Smooth muscle cell (in vitro differentiated cells): ENCODE measurements at regions not wholly inside any gene's neighbourhood (a gene's known extent, or its start where the extent isn't known, plus 50 kb on each side); places are given as distances from the start of the nearest gene placed in this dataset.

ENCODE experiments used
- DNase-seq: peaks from one replicate; lab custom pipeline; 2025; ENCODE audit not compliant: unreplicated experiment; lab: John Stamatoyannopoulos, UW
- H2AFZ ChIP-seq: fragments of 200-600 bp; sonication (generic); 2 replicates; pipeline ENCODE4 v1.6.0; 2016; ENCODE audit warnings: antibody characterized with exemption, low read depth, mild to moderate bottlenecking
- H3F3A ChIP-seq: fragments of 200-600 bp; sonication (generic); 2 replicates; pipeline ENCODE4 v1.6.0; 2017; ENCODE audit warnings: antibody characterized with exemption, low read depth
- H3K27ac ChIP-seq: fragments of 200-600 bp; sonication (generic); 2 replicates; pipeline ENCODE4 v1.5.1; 2016; ENCODE audit warnings: low read depth, mild to moderate bottlenecking
- H3K27me3 ChIP-seq: fragments of 200-600 bp; sonication (generic); 2 replicates; pipeline ENCODE4 v1.6.1; 2016; ENCODE audit warnings: low read depth, mild to moderate bottlenecking
- H3K36me3 ChIP-seq: fragments of 200-600 bp; sonication (generic); 2 replicates; pipeline ENCODE4 v1.5.1; 2016; ENCODE audit warnings: low read depth
- H3K4me1 ChIP-seq: fragments of 200-600 bp; sonication (generic); 2 replicates; pipeline ENCODE4 v1.5.1; 2016; ENCODE audit warnings: low read depth
- H3K4me2 ChIP-seq: fragments of 200-600 bp; sonication (generic); 2 replicates; pipeline ENCODE4 v1.6.0; 2016; ENCODE audit warnings: mild to moderate bottlenecking
- H3K4me3 ChIP-seq: fragments of 200-600 bp; sonication (generic); 2 replicates; pipeline ENCODE4 v1.5.1; 2016; ENCODE audit warnings: mild to moderate bottlenecking
- H3K79me2 ChIP-seq: fragments of 200-600 bp; sonication (generic); 2 replicates; pipeline ENCODE4 v1.6.0; 2016; ENCODE audit warnings: low read depth, mild to moderate bottlenecking
- H3K9ac ChIP-seq: fragments of 200-600 bp; sonication (generic); 2 replicates; pipeline ENCODE4 v1.6.0; 2016; ENCODE audit warnings: low read depth
- H3K9me3 ChIP-seq: fragments of 200-600 bp; sonication (generic); replicated peaks from 2 replicates; pipeline ENCODE4 v1.5.1; 2016; ENCODE audit warnings: low read depth
- H4K20me1 ChIP-seq: fragments of 200-600 bp; sonication (generic); 2 replicates; pipeline ENCODE4 v1.6.0; 2016; ENCODE audit warnings: low read depth
- CTCF ChIP-seq: fragments of 200-600 bp; sonication (generic); IDR thresholded peaks from 2 replicates; pipeline ENCODE4 v1.5.1; 2017; ENCODE audit warnings: borderline replicate concordance, mild to moderate bottlenecking, antibody characterized with exemption; ENCODE audit not compliant: insufficient read depth, poor library complexity, severe bottlenecking
- WGBS: methylation state at CpG from one replicate; pipeline ENCODE4 v1.1.7; 2016; ENCODE audit warnings: low lambda C conversion rate; 5-methylcytosine and 5-hydroxymethylcytosine counted together

DNA sequence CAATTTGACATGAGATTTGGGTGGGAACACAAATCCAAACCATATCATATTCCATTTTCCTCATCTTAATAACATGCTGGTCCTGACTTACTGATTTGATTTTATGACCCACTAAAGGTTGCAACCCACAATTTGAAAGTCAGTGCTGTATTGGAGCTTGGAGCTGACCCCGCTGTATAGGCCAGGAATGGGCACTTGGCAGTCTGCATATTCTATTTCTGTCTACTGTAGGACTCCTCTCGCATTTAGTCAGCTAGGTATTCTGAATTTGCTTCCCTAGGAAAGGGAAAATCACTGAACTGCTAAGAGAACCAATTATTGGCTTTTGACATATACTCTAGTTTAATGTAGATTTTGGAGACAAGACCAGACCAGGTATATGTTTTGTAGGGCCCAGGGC is 157.0 kb downstream of the MFSD1 start:
- Histone ChIP-seq H2AFZ (no peak overlapping the region), H3K4me2 (no peak overlapping the region), H3K9ac (no peak overlapping the region), H3K4me1 (peaks cover 12% of the 10 kb centered on the region), H3K9me3 (no peaks in the 10 kb centered on the region), H3F3A (no peaks in the 10 kb centered on the region), H4K20me1 (no peaks in the 10 kb centered on the region), H3K4me3 (no peak overlapping the region), H3K36me3 (no peaks in the 10 kb centered on the region), H3K79me2 (no peaks in the 10 kb centered on the region), H3K27me3 (no peaks in the 10 kb centered on the region), H3K27ac (no peak overlapping the region)
- no peak for DNase-seq
- WGBS, result 87% methylated on average over 2 of the region's 2 CpGs
- TF ChIP-seq CTCF, result no peak

DNA sequence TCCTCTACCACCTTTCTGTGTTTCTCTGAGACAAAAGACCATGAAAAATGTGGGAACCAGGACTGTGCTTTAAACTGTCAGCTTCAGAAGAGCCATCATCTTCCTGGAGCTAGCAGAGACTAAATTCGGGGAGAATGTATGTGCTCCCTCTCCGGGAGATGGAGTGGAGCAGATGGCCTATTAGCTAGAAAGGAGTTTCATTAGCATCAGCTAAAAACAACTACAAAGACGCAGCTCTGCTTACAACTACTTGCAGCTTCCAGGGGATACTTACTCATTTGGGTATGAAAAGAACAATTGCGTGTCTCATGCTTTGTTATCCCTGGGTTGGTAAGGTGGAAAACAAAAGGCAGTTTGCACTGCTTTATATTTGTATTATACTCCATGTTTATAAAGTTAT is 159.6 kb downstream of the MFSD1 start:
- Histone ChIP-seq H3K9me3 (no peaks in the 10 kb centered on the region), H3K4me2 (no peak overlapping the region), H3K27ac (no peak overlapping the region), H3K9ac (no peak overlapping the region), H3K27me3 (no peaks in the 10 kb centered on the region), H3K4me3 (no peak overlapping the region), H3K79me2 (no peaks in the 10 kb centered on the region), H2AFZ (no peak overlapping the region), H3F3A (no peaks in the 10 kb centered on the region), H4K20me1 (no peaks in the 10 kb centered on the region), H3K36me3 (no peaks in the 10 kb centered on the region), H3K4me1 (peaks cover 12% of the 10 kb centered on the region)
- WGBS, result 69% methylated on average over 4 of the region's 4 CpGs
- TF ChIP-seq CTCF, result no peak
- DNase-seq, result no peak

DNA sequence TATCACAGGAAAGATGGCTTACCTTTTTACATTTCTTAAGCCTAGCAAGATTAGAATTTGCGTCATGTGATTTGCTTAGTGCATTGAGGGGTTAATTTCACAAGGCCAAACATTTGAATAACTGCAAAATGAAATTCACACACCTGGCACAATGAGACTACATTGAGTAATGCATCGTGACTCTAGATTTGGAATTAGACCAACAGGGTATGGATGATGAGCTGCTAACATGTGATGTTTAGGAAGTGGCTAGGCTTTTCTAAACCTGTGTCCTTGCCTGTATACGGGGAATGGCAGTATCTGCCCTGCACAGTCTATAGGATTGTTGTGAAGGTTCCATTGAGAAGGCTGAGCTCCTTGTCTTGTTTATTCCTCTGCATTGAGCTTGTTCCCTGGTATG is 160.1 kb downstream of the MFSD1 start:
- Histone ChIP-seq H4K20me1 (no peaks in the 10 kb centered on the region), H3K27ac (no peak overlapping the region), H3K27me3 (no peaks in the 10 kb centered on the region), H3K79me2 (no peaks in the 10 kb centered on the region), H3K4me1 (peaks cover 12% of the 10 kb centered on the region), H3K9ac (no peak overlapping the region), H3F3A (no peaks in the 10 kb centered on the region), H3K4me2 (no peak overlapping the region), H3K36me3 (no peaks in the 10 kb centered on the region), H3K9me3 (no peaks in the 10 kb centered on the region), H2AFZ (no peak overlapping the region), H3K4me3 (no peak overlapping the region)
- no peak for DNase-seq
- 81% methylated on average over 3 of the region's 3 CpGs for WGBS
- no peak for TF ChIP-seq CTCF

GRCh38 chr3:158970006-158970405 is 168.2 kb downstream of the MFSD1 start:
- 73% methylated on average over 2 of the region's 2 CpGs for WGBS
- H3K36me3 ChIP-seq, result no peaks in the 10 kb centered on the region
- H3K9me3 ChIP-seq, result no peaks in the 10 kb centered on the region
- no peak for DNase-seq
- no peaks in the 10 kb centered on the region for H4K20me1 ChIP-seq
- no peaks in the 10 kb centered on the region for H3K4me1 ChIP-seq
- no peak overlapping the region for H3K9ac ChIP-seq
- no peaks in the 10 kb centered on the region for H3K27me3 ChIP-seq
- no peak for TF ChIP-seq CTCF
- no peaks in the 10 kb centered on the region for H3K79me2 ChIP-seq
- H3K4me3 ChIP-seq, result no peak overlapping the region
- no peak overlapping the region for H3K4me2 ChIP-seq
- H3K27ac ChIP-seq, result no peak overlapping the region
- H2AFZ ChIP-seq, result no peak overlapping the region
- no peaks in the 10 kb centered on the region for H3F3A ChIP-seq
